HG03097 (cell line): ENCODE measurements at regions not wholly inside any gene's neighbourhood (a gene's known extent, or its start where the extent isn't known, plus 50 kb on each side); places are given as distances from the start of the nearest gene placed in this dataset.

Experiments
- ATAC-seq: cut with Tn5 transposase; IDR thresholded peaks from one replicate; pipeline ENCODE4 v1.9.1; 2021; ENCODE audit not compliant: unreplicated experiment, low FRiP score

GRCh38 chr18:68532328-68532885 lies 182.5 kb downstream of the TMX3 start:
- ATAC-seq: no peak

- no peak for ATAC-seq
These were observed 189.8 kb downstream of the TMX3 start for GRCh38 chr18:68525091-68525490.

- ATAC-seq: peak; percentile 60
These were observed 194.4 kb downstream of the TMX3 start for GRCh38 chr18:68520406-68521075.

- ATAC-seq: no peak
These were observed 195.6 kb downstream of the TMX3 start for GRCh38 chr18:68519336-68519735.

GRCh38 chr18:68509902-68510301 lies 205.0 kb downstream of the TMX3 start:
- no peak for ATAC-seq

- no peak for ATAC-seq
These were observed 207.1 kb downstream of the TMX3 start for GRCh38 chr18:68507781-68508180.

GRCh38 chr18:68505178-68505574 lies 209.7 kb downstream of the TMX3 start:
- no peak for ATAC-seq

- no peak for ATAC-seq
These were observed 210.3 kb downstream of the TMX3 start for GRCh38 chr18:68504441-68505177.

- ATAC-seq: no peak
These were observed 214.4 kb downstream of the TMX3 start for GRCh38 chr18:68500556-68500955.

GRCh38 chr18:68499141-68499540 lies 215.8 kb downstream of the TMX3 start:
- ATAC-seq: no peak

- ATAC-seq: no peak
These were observed 216.3 kb downstream of the TMX3 start for GRCh38 chr18:68498636-68499035.

GRCh38 chr18:68498185-68498584 lies 216.7 kb downstream of the TMX3 start:
- ATAC-seq: no peak

GRCh38 chr18:68494802-68495581 lies 219.9 kb downstream of the TMX3 start:
- ATAC-seq: no peak

- no peak for ATAC-seq
These were observed 225.7 kb downstream of the TMX3 start for GRCh38 chr18:68489013-68489792.

GRCh38 chr18:68484241-68484640 lies 230.7 kb downstream of the TMX3 start:
- no peak for ATAC-seq

- no peak for ATAC-seq
These were observed 232.1 kb downstream of the TMX3 start for GRCh38 chr18:68482815-68483214.

- no peak for ATAC-seq
These were observed 234.7 kb downstream of the TMX3 start for GRCh38 chr18:68480196-68480595.

GRCh38 chr18:68478246-68478645 lies 236.7 kb downstream of the TMX3 start:
- ATAC-seq: no peak

GRCh38 chr18:68475883-68476282 lies 239.0 kb downstream of the TMX3 start:
- no peak for ATAC-seq

GRCh38 chr18:68472701-68473295 lies 242.1 kb downstream of the TMX3 start:
- no peak for ATAC-seq
